ENCODE measurements at regions not wholly inside any gene's neighbourhood (a gene's known extent, or its start where the extent isn't known, plus 50 kb on each side); places are given as distances from the start of the nearest gene placed in this dataset.

DNA sequence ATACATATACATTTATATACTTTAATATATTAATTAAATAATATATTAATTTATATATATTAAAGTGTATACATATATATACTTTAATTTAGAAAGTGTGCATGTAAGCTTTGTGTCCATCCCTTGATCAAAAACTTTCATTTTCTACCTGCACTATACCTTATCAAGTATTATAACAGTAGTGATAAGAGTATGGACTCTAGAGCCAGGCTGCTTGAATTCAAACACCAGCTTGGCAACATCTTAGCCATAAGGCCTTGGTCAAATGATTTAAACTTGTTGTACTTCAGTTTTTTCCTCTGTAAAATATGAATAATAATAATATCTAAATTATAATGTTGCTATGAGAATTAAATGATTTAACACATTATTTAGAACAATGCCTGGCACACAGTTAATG, 327.6 kb upstream of the NECTIN3 start:
- DNase-seq (ENCODE audit: low read depth in 2 of 2), result no peak

DNA sequence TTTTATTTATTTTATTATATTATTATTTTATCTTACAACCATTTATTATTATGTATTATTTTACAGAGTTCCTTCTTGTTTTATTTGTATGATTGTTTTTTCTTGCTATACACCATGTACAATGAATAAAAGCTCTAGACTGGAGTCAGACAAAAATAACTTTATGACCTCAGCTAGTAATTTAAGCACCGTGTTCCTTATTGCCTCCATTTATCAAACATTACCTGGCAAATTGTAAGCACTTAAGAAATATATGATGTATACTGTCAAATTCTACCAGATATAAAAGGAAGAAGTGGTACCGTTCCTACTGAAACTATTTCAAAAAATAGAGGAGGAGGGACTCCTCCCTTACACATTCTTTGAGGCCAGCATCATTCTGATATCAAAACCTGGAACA, 326.9 kb upstream of the NECTIN3 start:
- no peak for DNase-seq (ENCODE audit: low read depth in 2 of 2)

DNA sequence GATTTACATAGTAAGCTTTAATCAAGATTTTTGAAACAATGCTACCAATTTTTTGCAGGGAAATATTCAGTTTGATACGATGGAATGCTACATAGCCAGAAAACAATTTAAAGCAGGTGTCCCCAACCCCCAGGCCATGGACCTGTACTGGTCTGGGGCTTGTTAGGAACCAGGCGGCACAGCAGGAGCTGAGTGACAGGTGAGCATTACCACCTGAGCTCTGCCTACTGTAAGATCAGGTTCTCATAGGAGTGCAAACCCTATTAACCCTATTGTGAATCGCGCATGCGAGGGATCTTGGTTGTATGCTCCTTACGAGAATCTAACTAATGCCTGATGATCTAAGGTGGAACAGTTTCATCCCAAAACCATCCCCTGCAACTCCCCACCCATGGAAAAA, 322.6 kb upstream of the NECTIN3 start:
- DNase-seq (ENCODE audit: low read depth in 2 of 2), result no peak

DNA sequence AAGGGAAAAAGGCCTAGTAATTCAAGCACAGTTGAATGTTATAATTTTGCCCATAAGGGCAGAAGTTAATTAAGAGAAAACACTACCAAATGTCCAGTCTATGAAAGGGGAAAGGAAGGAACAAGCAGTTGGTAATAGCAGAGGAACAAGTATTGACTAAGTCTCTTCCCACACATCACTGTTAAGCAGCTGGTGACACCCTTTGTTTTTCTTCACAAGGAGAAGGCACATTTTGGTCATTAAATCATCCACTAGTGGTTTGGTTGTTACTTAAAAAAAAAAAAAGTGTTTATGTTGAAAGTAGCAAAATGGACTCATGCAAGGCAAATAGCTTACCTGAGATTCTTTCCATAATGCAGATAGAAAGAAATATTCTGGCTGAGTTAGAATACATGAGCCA, 321.4 kb upstream of the NECTIN3 start:
- DNase-seq (ENCODE audit: low read depth in 2 of 2), result no peak

DNA sequence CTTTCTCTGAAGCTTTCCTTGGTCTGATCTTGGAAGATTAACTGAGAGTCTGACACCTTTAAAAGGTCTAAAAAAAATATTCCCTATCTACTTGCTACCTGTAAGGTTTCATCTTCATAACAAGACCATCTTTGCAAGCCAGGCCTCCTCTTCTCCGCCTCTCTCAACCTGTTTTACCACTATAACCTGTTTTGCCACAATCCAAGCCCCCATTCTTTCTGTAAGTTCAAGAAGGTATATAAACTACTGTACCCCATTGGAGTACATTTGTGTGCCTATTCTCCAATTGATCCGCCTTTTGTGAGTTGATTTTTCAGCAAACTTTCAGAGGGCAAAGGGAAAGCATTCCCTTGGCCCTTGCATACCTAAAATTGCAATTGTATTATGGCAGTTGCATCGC, 319.3 kb upstream of the NECTIN3 start:
- DNase-seq (ENCODE audit: low read depth in 2 of 2), result no peak

DNA sequence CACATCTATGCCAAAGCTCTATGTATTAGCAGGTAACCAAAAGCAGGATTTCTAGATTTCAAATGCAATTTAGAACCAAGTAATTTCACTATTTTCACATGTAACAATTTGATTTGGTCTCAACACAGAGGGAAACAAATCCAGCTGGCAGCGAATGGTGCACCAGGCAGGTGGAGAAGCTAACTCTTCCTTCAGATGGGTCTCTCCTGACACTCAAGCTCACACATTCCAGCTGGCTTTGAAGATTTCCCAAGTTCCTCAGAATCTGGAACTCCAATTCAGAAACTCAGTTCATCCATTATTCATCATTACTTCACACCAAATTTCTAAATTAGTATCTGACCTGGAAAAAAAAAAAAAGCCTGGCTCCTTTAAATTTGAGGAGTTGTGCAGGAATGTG, 318.1 kb upstream of the NECTIN3 start:
- DNase-seq (ENCODE audit: low read depth in 2 of 2), result no peak

DNA sequence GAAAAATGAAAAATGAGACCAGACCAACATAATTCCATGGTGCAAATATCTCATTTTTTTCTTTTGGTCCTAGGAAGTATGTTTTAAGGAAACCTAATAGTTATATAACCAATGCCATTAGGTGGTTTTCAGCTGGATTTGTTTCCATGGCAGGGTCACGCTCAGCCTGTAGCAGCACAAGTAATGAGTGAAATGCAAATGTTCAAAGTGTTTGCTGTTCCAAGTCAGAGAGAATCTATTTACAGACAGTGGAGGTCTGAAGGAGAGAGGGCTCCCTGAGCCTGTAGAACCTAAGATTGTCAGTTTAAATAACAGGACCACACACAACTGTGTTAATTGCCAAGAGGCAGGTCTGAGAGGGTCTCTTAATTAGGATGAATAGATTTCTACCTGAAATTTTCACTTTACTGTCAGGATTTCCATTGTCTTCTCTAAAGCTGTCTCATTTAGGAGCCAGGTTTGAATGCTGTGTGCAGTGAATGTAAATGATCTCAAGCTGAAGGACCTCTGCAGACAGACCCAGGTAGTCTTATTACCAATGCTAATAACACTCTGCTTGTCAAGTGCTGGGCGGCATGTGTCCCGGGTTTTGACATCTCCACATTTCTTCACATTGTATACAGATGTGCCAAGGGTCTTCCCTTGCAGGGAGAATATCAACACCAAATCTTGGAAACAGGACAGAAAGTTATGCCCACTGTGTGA, 317.3 kb upstream of the NECTIN3 start:
- DNase-seq (ENCODE audit: low read depth in 2 of 2), result no peak

DNA sequence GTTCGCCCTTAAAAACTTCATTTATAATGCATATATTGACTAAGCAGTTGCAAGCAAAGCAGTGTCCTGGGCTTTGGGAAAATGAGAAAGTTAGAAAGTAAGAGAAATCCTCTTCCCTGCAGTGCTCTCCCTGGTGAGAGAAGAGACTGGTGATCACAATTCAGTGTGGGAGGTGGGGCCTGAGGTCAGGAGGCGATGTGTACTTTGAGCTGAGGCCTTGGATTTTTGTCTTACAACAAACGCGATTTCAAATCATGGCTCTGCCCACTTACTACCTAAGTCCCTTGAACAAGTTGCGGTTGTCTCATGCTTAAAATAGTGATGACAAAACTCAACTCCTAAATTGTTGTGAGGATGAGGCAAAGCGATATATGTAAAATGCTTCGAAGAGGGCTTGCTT, 316.3 kb upstream of the NECTIN3 start:
- DNase-seq (ENCODE audit: low read depth in 2 of 2), result no peak

DNA sequence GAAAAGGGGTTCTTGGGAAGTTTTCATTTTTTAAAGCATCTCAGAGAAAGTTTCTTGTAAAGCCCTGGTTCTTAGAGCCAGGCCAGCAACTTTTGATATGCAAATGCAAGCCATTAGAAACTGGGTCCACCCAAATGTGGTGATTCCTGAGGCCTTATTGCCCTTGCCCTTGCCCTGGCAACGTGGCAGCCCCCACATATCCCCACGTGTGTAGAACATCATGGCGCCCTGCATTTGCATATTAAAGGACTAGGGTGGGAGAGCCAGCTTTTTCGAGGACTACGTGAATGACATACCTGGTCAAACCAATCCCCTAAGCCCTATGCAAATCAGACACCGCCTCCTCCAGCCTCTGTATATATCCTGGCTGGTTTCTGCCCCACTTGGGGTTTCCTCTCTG, 314.9 kb upstream of the NECTIN3 start:
- DNase-seq (ENCODE audit: low read depth in 2 of 2), result no peak

DNA sequence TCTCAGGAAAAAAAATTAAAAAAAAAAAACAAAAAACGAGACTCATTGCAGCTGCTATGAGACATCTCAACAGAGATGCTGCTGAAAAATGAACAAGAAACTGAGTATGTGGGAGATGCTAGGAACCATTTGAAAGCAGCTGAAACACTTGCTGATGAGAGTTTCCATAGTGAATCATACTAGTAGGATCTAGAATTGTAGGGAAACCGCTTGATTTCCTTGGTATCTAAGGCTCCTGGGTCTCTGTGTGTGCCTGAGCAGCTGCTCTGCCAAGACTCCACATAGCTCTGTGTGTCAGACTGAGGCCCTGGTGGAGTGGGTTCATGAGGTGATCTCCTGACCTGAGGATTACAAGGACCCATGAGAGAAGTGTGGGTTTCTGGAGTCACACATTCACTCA, 313.4 kb upstream of the NECTIN3 start:
- no peak for DNase-seq (ENCODE audit: low read depth in 2 of 2)

DNA sequence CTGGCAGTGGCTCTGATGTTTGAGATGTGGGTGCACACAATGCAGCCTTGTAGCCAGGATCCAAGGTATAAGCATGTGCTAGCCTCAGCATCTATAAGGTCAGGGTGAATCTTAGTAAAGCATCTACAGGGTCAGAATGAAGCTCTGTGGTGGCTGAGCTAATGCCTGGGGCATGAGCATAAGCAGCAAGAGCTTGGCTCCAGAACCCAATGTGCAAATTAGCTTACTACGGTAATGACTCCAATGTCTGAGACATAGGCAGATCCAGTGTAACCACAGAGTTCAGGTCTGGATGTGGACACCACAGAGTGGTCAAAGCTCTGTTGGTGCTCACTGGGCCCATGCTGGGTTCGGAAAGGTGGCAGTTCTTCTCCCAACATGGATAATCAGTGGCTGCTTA, 304.5 kb upstream of the NECTIN3 start:
- DNase-seq (ENCODE audit: low read depth in 2 of 2), result no peak

DNA sequence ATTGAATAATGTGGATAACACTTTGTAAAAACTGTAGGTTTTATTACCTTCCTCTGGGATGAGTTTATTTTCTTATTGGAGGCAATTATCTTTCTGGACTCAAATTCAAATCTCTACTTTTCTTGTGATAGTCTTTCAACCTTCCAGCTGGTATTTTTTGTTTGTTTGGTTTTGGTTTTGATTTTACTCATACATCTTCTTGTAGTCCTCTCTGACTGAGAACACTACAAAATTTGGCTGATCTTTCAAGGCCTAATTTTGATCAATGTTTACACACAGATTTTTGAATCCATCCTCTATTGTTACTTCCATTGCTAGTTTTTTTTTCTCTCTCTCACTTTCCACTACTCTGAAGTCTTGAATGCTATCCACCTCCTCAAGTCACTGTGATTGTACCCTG, 303.8 kb upstream of the NECTIN3 start:
- no peak for DNase-seq (ENCODE audit: low read depth in 2 of 2)

DNA sequence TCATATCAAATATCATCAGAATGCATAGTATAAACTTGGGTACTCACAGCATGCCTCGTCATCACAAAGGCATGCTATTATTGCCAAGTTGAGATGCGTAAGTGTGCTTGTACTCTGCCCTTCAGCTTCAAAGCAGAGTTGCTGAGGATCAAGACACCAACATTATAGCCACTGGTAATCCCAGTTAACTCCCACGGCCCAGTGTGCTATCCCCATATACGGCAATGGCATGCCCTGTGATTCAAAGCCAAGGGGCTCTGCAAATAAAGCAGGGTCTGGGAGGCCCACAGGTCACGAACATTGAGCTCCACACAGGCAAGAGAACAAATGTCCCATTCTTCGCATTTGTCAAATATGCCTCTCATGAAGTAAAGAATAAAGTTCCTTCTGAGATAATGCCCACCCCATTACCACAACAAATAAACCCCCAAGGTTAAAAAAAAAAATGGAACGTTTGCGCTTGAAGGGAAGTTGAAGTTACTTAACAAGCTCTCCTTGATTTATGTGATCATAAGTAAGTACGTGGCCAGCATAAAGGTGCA, 298.1 kb upstream of the NECTIN3 start:
- no peak for DNase-seq (ENCODE audit: low read depth in 2 of 2)

DNA sequence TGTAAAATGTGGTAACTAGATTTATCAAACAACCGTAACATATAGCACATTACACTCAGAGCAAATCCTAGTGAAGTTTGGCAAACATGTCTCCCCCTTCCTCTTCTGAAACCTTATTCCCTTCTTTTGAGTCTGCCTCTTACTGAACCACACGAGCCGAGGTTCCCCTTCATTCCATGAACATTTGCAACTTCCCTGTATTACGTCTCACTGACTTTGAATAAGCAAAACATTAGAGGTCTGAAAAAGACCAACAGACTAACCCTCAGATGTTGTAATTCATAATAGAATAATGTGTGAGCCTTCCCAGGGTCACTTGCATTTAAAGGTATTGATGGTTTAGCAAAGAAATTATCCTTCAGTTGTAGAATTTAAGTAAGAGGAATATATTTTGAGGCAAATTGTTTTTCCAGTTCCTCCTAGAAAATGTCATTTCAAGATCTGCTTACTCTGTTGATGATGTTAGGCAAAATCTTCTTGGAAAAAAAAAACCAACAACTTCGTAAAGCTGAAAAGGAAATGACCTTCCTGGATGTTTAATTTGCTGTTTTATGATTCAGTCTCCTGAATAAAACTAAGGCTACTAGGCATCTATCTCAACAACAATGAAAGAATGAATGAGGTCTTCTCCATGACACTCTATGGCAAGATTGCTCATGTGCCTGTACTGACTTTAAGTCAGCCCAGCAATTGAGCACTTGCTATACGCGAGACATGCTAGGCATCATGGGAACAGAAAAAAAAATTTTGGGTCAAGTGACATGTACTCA, 296.9 kb upstream of the NECTIN3 start:
- no peak for DNase-seq (ENCODE audit: low read depth in 2 of 2)

DNA sequence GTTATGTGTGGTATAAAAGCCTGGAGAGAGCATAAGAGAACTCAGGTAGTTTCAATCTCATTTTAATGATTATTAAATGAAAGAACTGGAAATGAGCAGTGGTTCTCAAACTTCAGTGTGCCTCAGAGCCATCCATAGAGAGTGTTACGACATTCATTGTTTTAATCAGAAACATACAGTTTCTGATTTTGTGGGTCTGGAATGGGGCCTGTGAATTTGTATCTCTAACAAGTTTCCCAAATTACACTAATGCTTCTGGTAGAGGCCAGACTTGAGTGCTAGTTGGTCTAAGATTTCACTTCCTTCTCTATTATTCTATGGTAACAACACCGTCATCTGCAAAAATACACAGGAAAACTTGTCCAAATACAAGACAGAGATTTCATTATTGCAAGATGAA, 292.0 kb upstream of the NECTIN3 start:
- no peak for DNase-seq (ENCODE audit: low read depth in 2 of 2)

DNA sequence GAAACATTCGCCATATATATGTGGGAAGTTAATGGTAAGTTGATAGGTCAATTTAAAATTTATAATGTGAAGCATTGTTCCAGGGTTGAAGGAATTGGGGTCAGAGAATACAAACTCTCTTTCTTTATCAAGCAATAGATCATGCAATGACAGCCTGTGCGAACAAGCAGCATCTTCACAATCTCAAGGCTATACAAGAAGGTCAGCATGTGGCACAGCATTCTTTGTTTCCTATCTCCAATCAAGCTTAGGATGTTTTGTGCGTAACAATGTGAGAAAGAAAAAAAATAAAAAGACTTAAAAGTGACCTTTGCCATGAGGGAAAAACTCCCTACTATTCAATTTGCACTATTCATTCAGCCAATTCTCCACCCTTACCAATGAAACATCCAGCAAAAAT, 288.1 kb upstream of the NECTIN3 start:
- DNase-seq (ENCODE audit: low read depth in 2 of 2), result no peak

DNA sequence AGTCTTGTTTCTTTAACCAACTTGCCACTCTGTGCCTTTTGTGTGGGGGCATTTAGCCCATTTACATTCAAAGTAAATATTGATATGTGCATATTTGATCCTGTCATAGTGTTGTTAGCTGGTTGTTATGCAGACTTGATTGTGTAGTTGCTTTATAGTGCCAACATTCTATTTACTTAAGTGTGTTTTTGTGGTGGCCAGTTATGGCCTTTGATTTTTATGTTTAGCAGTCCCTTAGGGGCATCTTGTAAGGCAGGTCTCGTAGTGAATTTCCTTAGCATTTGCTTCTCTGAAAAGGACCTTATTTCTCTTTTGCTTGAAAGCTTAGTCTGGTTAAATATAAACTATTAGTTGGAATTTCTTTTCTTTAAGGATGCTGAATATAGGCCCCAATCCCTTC, 282.8 kb upstream of the NECTIN3 start:
- DNase-seq (ENCODE audit: low read depth in 2 of 2), result no peak

DNA sequence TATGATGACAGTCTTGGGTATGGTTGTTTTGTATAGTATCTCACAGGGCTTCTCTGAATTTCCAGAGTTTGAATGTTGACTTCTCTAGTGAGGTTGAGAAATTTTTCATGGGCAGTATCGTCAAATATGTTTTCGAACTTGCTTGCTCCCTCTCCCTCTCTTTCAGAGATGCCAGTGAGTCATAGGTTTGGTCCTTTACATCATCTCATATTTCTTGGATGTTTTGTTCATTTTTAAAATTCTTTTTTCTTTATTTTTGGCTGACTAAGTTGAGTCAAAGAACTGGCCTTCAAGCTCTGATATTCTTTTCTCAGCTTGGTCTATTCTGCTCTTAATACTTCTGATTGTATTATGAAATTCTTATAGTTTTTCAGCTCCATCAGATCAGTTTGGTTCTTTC, 282.3 kb upstream of the NECTIN3 start:
- no peak for DNase-seq (ENCODE audit: low read depth in 2 of 2)

DNA sequence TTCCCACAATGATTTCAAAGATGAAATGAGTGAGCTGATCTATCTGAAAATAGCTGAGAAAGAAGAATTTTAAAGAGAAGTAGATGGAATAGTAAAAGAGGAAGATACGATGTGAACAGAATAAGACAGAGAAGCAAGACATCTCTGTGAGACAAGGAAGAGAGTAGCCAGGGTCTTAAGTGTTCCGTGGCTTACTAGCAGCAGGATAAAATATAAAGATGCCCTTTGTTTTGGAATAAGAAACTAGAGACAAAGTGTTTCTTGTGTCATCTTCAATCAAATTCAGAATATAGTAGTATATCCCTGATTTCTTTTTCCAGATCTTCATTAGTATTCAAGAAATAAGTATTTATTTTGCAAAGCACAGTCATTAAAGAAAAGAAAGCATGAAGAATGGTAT, 281.0 kb upstream of the NECTIN3 start:
- DNase-seq (ENCODE audit: low read depth in 2 of 2), result no peak

DNA sequence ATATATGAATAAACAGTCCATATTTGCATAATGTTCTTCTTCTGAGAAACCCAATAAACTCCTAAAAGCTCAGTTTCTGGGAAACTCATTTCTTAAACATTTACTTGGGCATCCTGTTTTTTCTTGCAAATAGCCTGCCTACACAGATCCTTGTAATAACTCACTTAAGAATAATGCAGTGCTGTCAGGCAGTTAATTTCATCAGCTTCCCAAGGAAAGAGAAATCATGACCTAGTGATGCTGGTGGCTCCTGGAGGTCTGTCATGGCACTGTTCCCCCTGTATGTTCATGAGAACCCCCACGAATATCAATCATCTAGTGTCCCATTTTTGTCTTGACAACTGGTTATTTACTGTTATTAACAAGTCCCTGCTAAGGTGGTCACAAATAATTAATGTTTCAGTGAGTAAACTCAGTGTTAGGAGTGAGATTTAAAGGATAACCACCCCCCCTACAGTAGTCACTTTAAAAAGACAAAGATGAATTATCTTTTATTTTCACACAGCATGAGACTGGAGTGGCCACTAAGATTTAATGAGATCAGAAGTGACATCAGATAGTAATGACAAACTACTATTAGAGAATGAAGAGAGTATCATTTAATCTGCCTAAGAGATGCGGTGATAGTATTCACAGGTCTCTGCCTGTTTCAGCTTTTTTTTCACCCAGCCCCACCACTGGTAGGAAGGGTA, 279.5 kb upstream of the NECTIN3 start:
- DNase-seq (ENCODE audit: low read depth in 2 of 2), result no peak

DNA sequence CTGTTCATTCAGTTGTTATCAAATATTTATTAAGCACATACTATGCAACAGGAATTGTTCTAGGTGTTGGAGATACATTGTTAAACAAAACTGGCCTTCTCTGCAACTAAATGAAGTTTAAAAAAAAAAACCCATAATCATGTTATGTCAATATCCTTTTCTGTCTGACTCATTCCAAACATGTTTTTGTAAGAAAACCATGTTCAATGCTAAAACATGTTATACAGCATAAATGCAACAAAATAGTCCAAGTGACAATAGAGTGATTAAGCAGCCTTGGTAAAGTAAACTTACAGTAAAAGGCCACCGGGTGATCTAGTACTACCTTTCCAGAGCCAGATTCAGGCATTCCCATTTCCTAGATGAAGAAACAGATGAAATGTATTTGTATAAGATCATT, 278.0 kb upstream of the NECTIN3 start:
- no peak for DNase-seq (ENCODE audit: low read depth in 2 of 2)

DNA sequence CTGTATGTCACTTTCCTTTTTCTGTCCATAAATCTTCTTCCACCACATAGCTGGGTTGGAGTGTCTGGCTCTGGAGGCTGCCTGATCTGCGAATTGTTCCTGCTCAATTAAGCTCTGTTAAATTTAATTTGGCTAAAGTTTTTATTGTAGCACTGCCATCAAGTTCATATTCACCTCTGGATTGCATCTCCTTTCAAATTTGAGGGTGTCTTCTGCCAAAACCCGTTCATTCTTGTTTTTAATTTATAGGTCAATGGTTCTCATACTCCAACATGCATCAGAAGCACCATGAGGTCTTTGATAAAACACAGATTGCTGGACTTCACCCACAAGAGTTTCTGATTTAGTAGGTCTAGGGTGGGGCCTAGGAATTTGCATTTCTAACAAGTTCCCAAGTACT, 276.5 kb upstream of the NECTIN3 start:
- no peak for DNase-seq (ENCODE audit: low read depth in 2 of 2)

DNA sequence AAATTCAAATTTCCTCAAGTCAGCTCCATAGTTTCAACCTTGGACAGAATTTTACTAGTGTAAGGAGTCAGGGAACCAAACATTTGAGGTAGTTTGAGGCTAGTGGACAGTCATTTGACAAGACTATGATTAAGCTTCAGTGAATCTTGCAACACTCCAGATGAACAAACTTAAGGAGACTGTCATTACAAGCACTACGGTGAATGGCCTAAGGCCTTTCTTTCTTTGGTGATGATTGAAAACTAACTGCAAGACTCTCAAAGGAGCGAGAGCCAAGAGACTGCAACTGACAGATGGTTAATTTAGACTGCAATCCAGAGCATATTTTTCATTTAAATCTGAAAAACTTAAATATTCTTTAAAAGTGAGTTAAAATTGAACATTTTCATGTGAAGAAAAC, 272.3 kb upstream of the NECTIN3 start:
- DNase-seq (ENCODE audit: low read depth in 2 of 2), result no peak
